Karpas-422 (cell line): ENCODE measurements at regions not wholly inside any gene's neighbourhood (a gene's known extent, or its start where the extent isn't known, plus 50 kb on each side); places are given as distances from the start of the nearest gene placed in this dataset.

Experiments
- DNase-seq: peaks from one replicate; pipeline ENCODE4 v3.0.0-alpha.2; 2015
- H2AFZ ChIP-seq: fragments of 200-600 bp; sonication (generic); 2 replicates; pipeline ENCODE4 v1.6.1; 2014; ENCODE audit warnings: antibody characterized with exemption, low read length, mixed read lengths
- H3K27ac ChIP-seq: fragments of 200-600 bp; sonication (generic); 2 replicates; pipeline ENCODE4 v1.5.1; 2014; ENCODE audit warnings: mild to moderate bottlenecking, low read length, moderate library complexity
- H3K27me3 ChIP-seq: fragments of 200-600 bp; sonication (generic); 2 replicates; pipeline ENCODE4 v1.6.1; 2014; ENCODE audit warnings: low read length, mixed read lengths
- H3K36me3 ChIP-seq: fragments of 200-600 bp; sonication (generic); 2 replicates; pipeline ENCODE4 v1.6.1; 2014; ENCODE audit warnings: low read length, mixed read lengths; ENCODE audit not compliant: insufficient read depth
- H3K4me1 ChIP-seq: fragments of 200-600 bp; sonication (generic); 2 replicates; pipeline ENCODE4 v1.6.1; 2014; ENCODE audit warnings: mild to moderate bottlenecking, low read length, mixed read lengths
- H3K4me2 ChIP-seq: fragments of 200-600 bp; sonication (generic); 2 replicates; pipeline ENCODE4 v1.6.1; 2014; ENCODE audit warnings: low read length, low read depth, mild to moderate bottlenecking; ENCODE audit not compliant: poor library complexity, severe bottlenecking
- H3K4me3 ChIP-seq: fragments of 200-600 bp; sonication (generic); 2 replicates; pipeline ENCODE4 v1.5.1; 2014; ENCODE audit warnings: mild to moderate bottlenecking, antibody characterized with exemption, low read length, mixed read lengths
- H3K79me2 ChIP-seq: fragments of 200-600 bp; sonication (generic); 2 replicates; pipeline ENCODE4 v1.6.1; 2014; ENCODE audit warnings: mild to moderate bottlenecking, low read length, mixed read lengths
- H3K9ac ChIP-seq: fragments of 200-600 bp; sonication (generic); 2 replicates; pipeline ENCODE4 v1.6.0; 2014; ENCODE audit warnings: low read length
- H3K9me2 ChIP-seq: fragments of 200-600 bp; sonication (generic), shearing (Covaris generic); replicated peaks from 2 replicates; pipeline ENCODE4 v1.6.0; 2014; ENCODE audit warnings: mild to moderate bottlenecking, low read length, moderate library complexity; ENCODE audit not compliant: insufficient read depth
- H3K9me3 ChIP-seq: fragments of 300-700, 200-600 bp; sonication (generic); 2 replicates; pipeline ENCODE4 v1.6.1; 2014; ENCODE audit warnings: low read length, mixed read lengths
- H4K20me1 ChIP-seq: fragments of 200-600 bp; sonication (generic); 2 replicates; pipeline ENCODE4 v1.6.1; 2014; ENCODE audit warnings: mild to moderate bottlenecking, antibody characterized with exemption, low read length, low read depth; ENCODE audit not compliant: insufficient read depth

DNA sequence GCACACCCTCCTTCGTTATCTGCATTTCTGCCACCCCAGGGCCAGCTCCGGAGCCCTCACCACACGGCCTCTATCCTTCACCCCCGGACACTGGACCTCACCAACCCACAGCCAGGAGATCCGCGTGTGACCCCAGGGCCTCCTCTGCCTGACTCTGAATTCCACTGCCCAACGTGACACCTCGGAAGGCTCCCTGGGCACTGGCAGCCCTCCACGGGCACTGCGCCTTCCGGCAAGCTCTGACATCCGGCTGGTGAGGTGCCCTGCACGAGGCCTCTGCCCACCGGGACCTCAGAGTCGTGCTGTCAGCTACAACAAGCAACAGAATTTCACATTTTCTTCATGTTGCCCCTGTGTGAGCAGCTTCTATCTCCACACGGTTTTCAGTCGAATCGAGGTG, 148.3 kb downstream of the CRYBB2 start:
- Histone ChIP-seq H3K9me2 (no peaks in the 10 kb centered on the region), H4K20me1 (no peaks in the 10 kb centered on the region), H3K4me2 (no peak overlapping the region), H3K27ac (no peak overlapping the region), H2AFZ (no peak overlapping the region), H3K79me2 (no peaks in the 10 kb centered on the region), H3K9ac (no peak overlapping the region), H3K4me3 (no peak overlapping the region), H3K27me3 (no peaks in the 10 kb centered on the region), H3K4me1 (no peaks in the 10 kb centered on the region), H3K36me3 (no peaks in the 10 kb centered on the region), H3K9me3 (no peaks in the 10 kb centered on the region)
- DNase-seq = no peak

GRCh38 chr22:25368271-25368670, 148.8 kb downstream of the CRYBB2 start:
- Histone ChIP-seq H3K4me3 (no peak overlapping the region), H4K20me1 (no peaks in the 10 kb centered on the region), H3K9ac (no peak overlapping the region), H3K9me3 (no peaks in the 10 kb centered on the region), H2AFZ (no peak overlapping the region), H3K27ac (no peak overlapping the region), H3K27me3 (no peaks in the 10 kb centered on the region), H3K9me2 (no peaks in the 10 kb centered on the region), H3K79me2 (no peaks in the 10 kb centered on the region), H3K4me2 (no peak overlapping the region), H3K36me3 (no peaks in the 10 kb centered on the region), H3K4me1 (no peaks in the 10 kb centered on the region)
- no peak for DNase-seq

DNA sequence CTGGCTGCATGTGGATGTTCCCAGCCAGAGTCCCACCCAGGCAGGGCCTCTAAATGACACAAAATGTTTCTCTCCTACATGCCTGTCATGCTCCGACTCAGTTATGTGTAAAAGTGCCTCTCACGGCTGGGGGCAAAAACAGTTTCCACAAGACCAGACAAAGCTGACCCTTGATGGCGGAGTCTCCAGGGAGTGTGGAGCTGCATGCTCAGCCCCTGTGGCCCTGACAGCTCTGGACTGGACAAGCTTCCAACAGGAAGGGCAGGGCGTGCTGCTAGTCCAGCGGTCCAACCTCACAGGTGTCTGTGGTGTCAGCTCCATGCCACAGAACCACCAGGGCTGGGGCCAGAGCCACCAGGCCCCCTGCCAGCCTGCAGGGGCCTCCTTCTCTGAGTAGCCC, 149.6 kb downstream of the CRYBB2 start:
- no peak for DNase-seq
- Histone ChIP-seq H3K4me3 (no peak overlapping the region), H3K36me3 (no peaks in the 10 kb centered on the region), H3K79me2 (no peaks in the 10 kb centered on the region), H3K4me2 (no peak overlapping the region), H2AFZ (no peak overlapping the region), H3K27me3 (no peaks in the 10 kb centered on the region), H3K9me3 (no peaks in the 10 kb centered on the region), H3K9ac (no peak overlapping the region), H3K27ac (no peak overlapping the region), H4K20me1 (no peaks in the 10 kb centered on the region), H3K9me2 (no peaks in the 10 kb centered on the region), H3K4me1 (no peaks in the 10 kb centered on the region)

DNA sequence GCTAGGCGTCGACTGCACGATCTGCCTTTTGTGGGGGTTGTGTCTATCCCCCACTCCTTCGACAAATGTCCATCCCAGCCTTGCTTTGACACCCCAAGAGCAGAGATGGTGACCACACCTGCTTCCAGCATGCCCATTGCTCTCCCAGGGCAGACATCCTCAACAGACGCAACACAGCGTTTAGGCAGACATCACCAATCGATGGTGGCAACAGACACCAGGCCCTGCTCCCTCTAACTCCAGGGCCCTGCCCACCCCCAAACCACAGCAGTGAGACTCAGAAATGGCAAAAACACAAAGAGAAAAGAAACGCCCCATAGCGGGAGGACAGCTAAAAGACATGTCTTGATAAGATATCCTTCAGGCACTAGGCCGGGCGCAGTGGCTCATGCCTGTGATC, 150.9 kb downstream of the CRYBB2 start:
- Histone ChIP-seq H3K4me2 (no peak overlapping the region), H2AFZ (no peak overlapping the region), H4K20me1 (no peaks in the 10 kb centered on the region), H3K36me3 (no peaks in the 10 kb centered on the region), H3K4me3 (no peak overlapping the region), H3K27me3 (no peaks in the 10 kb centered on the region), H3K27ac (no peak overlapping the region), H3K9me2 (no peaks in the 10 kb centered on the region), H3K4me1 (no peaks in the 10 kb centered on the region), H3K9me3 (no peaks in the 10 kb centered on the region), H3K79me2 (no peaks in the 10 kb centered on the region), H3K9ac (no peak overlapping the region)
- DNase-seq = no peak

GRCh38 chr22:25372000-25372595, 152.7 kb downstream of the CRYBB2 start:
- Histone ChIP-seq H3K79me2 (no peaks in the 10 kb centered on the region), H3K9ac (no peak overlapping the region), H3K9me3 (no peaks in the 10 kb centered on the region), H3K4me1 (no peaks in the 10 kb centered on the region), H3K27ac (no peak overlapping the region), H3K4me2 (no peak overlapping the region), H3K4me3 (no peak overlapping the region), H4K20me1 (no peaks in the 10 kb centered on the region), H2AFZ (no peak overlapping the region), H3K27me3 (no peaks in the 10 kb centered on the region), H3K9me2 (no peaks in the 10 kb centered on the region), H3K36me3 (no peaks in the 10 kb centered on the region)
- no peak for DNase-seq

- H3K79me2 ChIP-seq = no peaks in the 10 kb centered on the region
- no peaks in the 10 kb centered on the region for H3K4me1 ChIP-seq
- no peaks in the 10 kb centered on the region for H3K27me3 ChIP-seq
- H4K20me1 ChIP-seq = no peaks in the 10 kb centered on the region
- H3K9ac ChIP-seq = no peak overlapping the region
- H3K4me2 ChIP-seq = no peak overlapping the region
- no peak for DNase-seq
- no peaks in the 10 kb centered on the region for H3K9me3 ChIP-seq
- no peak overlapping the region for H2AFZ ChIP-seq
- no peak overlapping the region for H3K27ac ChIP-seq
- no peaks in the 10 kb centered on the region for H3K36me3 ChIP-seq
- H3K9me2 ChIP-seq = no peaks in the 10 kb centered on the region
- no peak overlapping the region for H3K4me3 ChIP-seq
Observed at GRCh38 chr22:25373961-25374360, 154.5 kb downstream of the CRYBB2 start.

- no peaks in the 10 kb centered on the region for H3K9me3 ChIP-seq
- no peak for DNase-seq
- no peaks in the 10 kb centered on the region for H3K9me2 ChIP-seq
Observed at GRCh38 chr22:25374869-25375268, 155.4 kb downstream of the CRYBB2 start.

GRCh38 chr22:25375683-25376082, 156.2 kb downstream of the CRYBB2 start:
- H3K9me2 ChIP-seq = no peaks in the 10 kb centered on the region
- H3K4me3 ChIP-seq = no peak overlapping the region
- DNase-seq = no peak
- no peaks in the 10 kb centered on the region for H3K4me1 ChIP-seq
- H3K36me3 ChIP-seq = no peaks in the 10 kb centered on the region
- no peaks in the 10 kb centered on the region for H3K27me3 ChIP-seq
- no peak overlapping the region for H2AFZ ChIP-seq
- H3K9me3 ChIP-seq = no peaks in the 10 kb centered on the region
- no peaks in the 10 kb centered on the region for H3K79me2 ChIP-seq
- H4K20me1 ChIP-seq = no peaks in the 10 kb centered on the region
- H3K27ac ChIP-seq = no peak overlapping the region
- H3K4me2 ChIP-seq = no peak overlapping the region
- H3K9ac ChIP-seq = no peak overlapping the region

More at GRCh38 chr22:25374869-25375268, 155.4 kb downstream of the CRYBB2 start:
- Histone ChIP-seq H2AFZ (no peak overlapping the region), H3K27me3 (no peaks in the 10 kb centered on the region), H3K4me3 (no peak overlapping the region), H3K79me2 (no peaks in the 10 kb centered on the region), H4K20me1 (no peaks in the 10 kb centered on the region), H3K4me2 (no peak overlapping the region), H3K36me3 (no peaks in the 10 kb centered on the region), H3K27ac (no peak overlapping the region), H3K4me1 (no peaks in the 10 kb centered on the region), H3K9ac (no peak overlapping the region)

GRCh38 chr22:25377699-25378098, 158.3 kb downstream of the CRYBB2 start:
- no peaks in the 10 kb centered on the region for H3K36me3 ChIP-seq
- H3K79me2 ChIP-seq = no peaks in the 10 kb centered on the region
- H2AFZ ChIP-seq = no peak overlapping the region

More at GRCh38 chr22:25377699-25378098, 158.3 kb downstream of the CRYBB2 start:
- Histone ChIP-seq H3K4me3 (no peak overlapping the region), H3K9me2 (no peaks in the 10 kb centered on the region), H3K27ac (no peak overlapping the region), H3K9ac (no peak overlapping the region), H3K9me3 (no peaks in the 10 kb centered on the region), H3K27me3 (no peaks in the 10 kb centered on the region), H3K4me1 (no peaks in the 10 kb centered on the region), H3K4me2 (no peak overlapping the region), H4K20me1 (no peaks in the 10 kb centered on the region)
- DNase-seq = no peak
